ENCODE measurements at regions not wholly inside any gene's neighbourhood (a gene's known extent, or its start where the extent isn't known, plus 50 kb on each side); places are given as distances from the start of the nearest gene placed in this dataset.

- TF ChIP-seq CTCF (IDR thresholded peaks at IDR 0.05), result no peak
- TF ChIP-seq POLR2A (IDR thresholded peaks at IDR 0.05), result no peak
Measured at GRCh38 chr4:132266374-132266773, 882.7 kb upstream of the PCDH10 start.

Measured in Peyer's patch (tissue), 4 donors.